ENCODE measurements at regions not wholly inside any gene's neighbourhood (a gene's known extent, or its start where the extent isn't known, plus 50 kb on each side); places are given as distances from the start of the nearest gene placed in this dataset.

- TF ChIP-seq, protein P1, sequence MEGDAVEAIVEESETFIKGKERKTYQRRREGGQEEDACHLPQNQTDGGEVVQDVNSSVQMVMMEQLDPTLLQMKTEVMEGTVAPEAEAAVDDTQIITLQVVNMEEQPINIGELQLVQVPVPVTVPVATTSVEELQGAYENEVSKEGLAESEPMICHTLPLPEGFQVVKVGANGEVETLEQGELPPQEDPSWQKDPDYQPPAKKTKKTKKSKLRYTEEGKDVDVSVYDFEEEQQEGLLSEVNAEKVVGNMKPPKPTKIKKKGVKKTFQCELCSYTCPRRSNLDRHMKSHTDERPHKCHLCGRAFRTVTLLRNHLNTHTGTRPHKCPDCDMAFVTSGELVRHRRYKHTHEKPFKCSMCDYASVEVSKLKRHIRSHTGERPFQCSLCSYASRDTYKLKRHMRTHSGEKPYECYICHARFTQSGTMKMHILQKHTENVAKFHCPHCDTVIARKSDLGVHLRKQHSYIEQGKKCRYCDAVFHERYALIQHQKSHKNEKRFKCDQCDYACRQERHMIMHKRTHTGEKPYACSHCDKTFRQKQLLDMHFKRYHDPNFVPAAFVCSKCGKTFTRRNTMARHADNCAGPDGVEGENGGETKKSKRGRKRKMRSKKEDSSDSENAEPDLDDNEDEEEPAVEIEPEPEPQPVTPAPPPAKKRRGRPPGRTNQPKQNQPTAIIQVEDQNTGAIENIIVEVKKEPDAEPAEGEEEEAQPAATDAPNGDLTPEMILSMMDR (IDR thresholded peaks at IDR 0.05; ENCODE audit: extremely low read depth in 1 of 2, insufficient read depth in 1 of 2, low read depth in 1 of 2, low read length in 2 of 2), result no peak
- no peak for TF ChIP-seq POLR2A (IDR thresholded peaks at IDR 0.05; ENCODE audit: low read depth, low read length)
- TF ChIP-seq FOS (IDR thresholded peaks at IDR 0.05; ENCODE audit: borderline replicate concordance, insufficient read depth, low read length), result no peak
Measured at GRCh38 chr5:167472566-167473108, 818.8 kb upstream of the WWC1 start.

Data from endothelial cell of umbilical vein (primary cell).